Kidney (tissue), 13 donors: ENCODE measurements at regions not wholly inside any gene's neighbourhood (a gene's known extent, or its start where the extent isn't known, plus 50 kb on each side); places are given as distances from the start of the nearest gene placed in this dataset.

Source experiments
- DNase-seq, 5 donors: peaks; one replicate each; pipeline ENCODE4 v3.0.0-alpha.2; 2013 to 2020
- FAIRE-seq: peaks from 2 replicates; lab custom pipeline; 2012; peaks lifted over from hg19 to GRCh38; lab: Jason Lieb, UNC
- H3K27ac ChIP-seq, 2 donors: one replicate each; pipeline ENCODE4 v1.7.0; 2013; ENCODE audit warnings: low read depth in 2 of 2, low read length in 2 of 2, inconsistent platforms in 1 of 2
- H3K27me3 ChIP-seq: one replicate; pipeline ENCODE4 v1.7.1; 2013; ENCODE audit warnings: low read length, inconsistent platforms; ENCODE audit not compliant: control insufficient read depth, insufficient read depth
- H3K36me3 ChIP-seq, 3 donors: one replicate each; pipeline versions ENCODE4 v1.7.0 to v1.7.1; 2013; ENCODE audit warnings: low read length in 3 of 3, control low read depth in 1 of 3, inconsistent platforms in 1 of 3; ENCODE audit not compliant: insufficient read depth in 3 of 3, control insufficient read depth in 2 of 3
- H3K4me1 ChIP-seq, 3 donors: one replicate each; pipeline versions ENCODE4 v1.7.0 to v1.7.1; 2013; ENCODE audit warnings: low read length in 3 of 3, inconsistent platforms in 1 of 3, low read depth in 1 of 3; ENCODE audit not compliant: control insufficient read depth in 2 of 3, insufficient read depth in 2 of 3
- H3K4me3 ChIP-seq, 3 donors: one replicate each; pipeline versions ENCODE4 v1.7.0 to v1.8.1; 2013; ENCODE audit warnings: low read length in 3 of 3, control low read depth in 1 of 3, inconsistent platforms in 1 of 3
- H3K9ac ChIP-seq, 3 donors: one replicate each; pipeline versions ENCODE4 v1.7.0 to v1.7.1; 2013; ENCODE audit warnings: low read length in 3 of 3, control low read depth in 1 of 3, inconsistent platforms in 1 of 3
- H3K9me3 ChIP-seq, 3 donors: one replicate each; pipeline versions ENCODE4 v1.7.0 to v1.7.1; 2013; ENCODE audit warnings: low read length in 3 of 3, control low read depth in 1 of 3, inconsistent platforms in 1 of 3; ENCODE audit not compliant: control insufficient read depth in 2 of 3, insufficient read depth in 1 of 3
- intact Hi-C: fragments of 100-400 bp; cut with DNase I; formaldehyde crosslinking; loops from one replicate; pipeline ENCODE4 v1.11.1; 2022
- TF ChIP-seq, protein P1 (sequence below): IDR thresholded peaks from 3 replicates; pipeline ENCODE4 v1.5.1; 2012; ENCODE audit warnings: mild to moderate bottlenecking, moderate library complexity, borderline replicate concordance; ENCODE audit not compliant: insufficient read depth; ENCODE audit errors: extremely low read depth
- donor health status: control.
- donor health status: control.
- donor health status: control.
- donor health status: control.
- donor health status: control.
- donor health status: DM: yes; HTN: yes; CAD: no.
- donor health status: Normal renal cell carcinoma (clear cell type).

- Histone ChIP-seq H3K9me3 (no peaks in the 10 kb centered on the region), H3K4me1 (peaks cover 0 to 9% (median 4%) of the 10 kb centered on the region in 3 donors), H3K36me3 (no peaks in the 10 kb centered on the region), H3K4me3 (no peak overlapping the region), H3K27me3 (no peaks in the 10 kb centered on the region), H3K27ac (no peak overlapping the region), H3K9ac (no peak overlapping the region)
- intact Hi-C loops: no loop called here
- TF ChIP-seq, protein P1, sequence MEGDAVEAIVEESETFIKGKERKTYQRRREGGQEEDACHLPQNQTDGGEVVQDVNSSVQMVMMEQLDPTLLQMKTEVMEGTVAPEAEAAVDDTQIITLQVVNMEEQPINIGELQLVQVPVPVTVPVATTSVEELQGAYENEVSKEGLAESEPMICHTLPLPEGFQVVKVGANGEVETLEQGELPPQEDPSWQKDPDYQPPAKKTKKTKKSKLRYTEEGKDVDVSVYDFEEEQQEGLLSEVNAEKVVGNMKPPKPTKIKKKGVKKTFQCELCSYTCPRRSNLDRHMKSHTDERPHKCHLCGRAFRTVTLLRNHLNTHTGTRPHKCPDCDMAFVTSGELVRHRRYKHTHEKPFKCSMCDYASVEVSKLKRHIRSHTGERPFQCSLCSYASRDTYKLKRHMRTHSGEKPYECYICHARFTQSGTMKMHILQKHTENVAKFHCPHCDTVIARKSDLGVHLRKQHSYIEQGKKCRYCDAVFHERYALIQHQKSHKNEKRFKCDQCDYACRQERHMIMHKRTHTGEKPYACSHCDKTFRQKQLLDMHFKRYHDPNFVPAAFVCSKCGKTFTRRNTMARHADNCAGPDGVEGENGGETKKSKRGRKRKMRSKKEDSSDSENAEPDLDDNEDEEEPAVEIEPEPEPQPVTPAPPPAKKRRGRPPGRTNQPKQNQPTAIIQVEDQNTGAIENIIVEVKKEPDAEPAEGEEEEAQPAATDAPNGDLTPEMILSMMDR: no peak
- DNase-seq: peak; percentile 64 to 84 (median 73)
- no peak for FAIRE-seq
Measured at GRCh38 chr18:45540125-45540524, 75.2 kb upstream of the SLC14A2 start.

- Histone ChIP-seq H3K27ac (no peak overlapping the region), H3K9ac (no peak overlapping the region), H3K9me3 (no peaks in the 10 kb centered on the region), H3K4me3 (no peak overlapping the region), H3K27me3 (no peaks in the 10 kb centered on the region), H3K4me1 (peaks cover 0 to 9% (median 4%) of the 10 kb centered on the region in 3 donors), H3K36me3 (no peaks in the 10 kb centered on the region)
- TF ChIP-seq, protein P1: no peak
- DNase-seq (no peak), FAIRE-seq (no peak)
- intact Hi-C loops: no loop called here
Measured at GRCh38 chr18:45541421-45541820, 73.9 kb upstream of the SLC14A2 start.

- H3K4me1 ChIP-seq: peaks cover 0 to 9% (median 4%) of the 10 kb centered on the region in 3 donors
- TF ChIP-seq, protein P1: no peak
- FAIRE-seq (no peak), DNase-seq (no peak)
- no peak overlapping the region for H3K4me3 ChIP-seq
- H3K9me3 ChIP-seq: no peaks in the 10 kb centered on the region
- no peaks in the 10 kb centered on the region for H3K36me3 ChIP-seq
- intact Hi-C loops: no loop called here
- no peak overlapping the region for H3K27ac ChIP-seq
- no peaks in the 10 kb centered on the region for H3K27me3 ChIP-seq
- no peak overlapping the region for H3K9ac ChIP-seq
Measured at GRCh38 chr18:45542043-45542442, 73.2 kb upstream of the SLC14A2 start.

GRCh38 chr18:45547910-45548309, 67.4 kb upstream of the SLC14A2 start:
- intact Hi-C loops: no loop called here
- H3K36me3 ChIP-seq: no peaks in the 10 kb centered on the region
- FAIRE-seq (no peak), DNase-seq (no peak)
- H3K27me3 ChIP-seq: no peaks in the 10 kb centered on the region
- TF ChIP-seq, protein P1: no peak
- H3K9me3 ChIP-seq: no peaks in the 10 kb centered on the region
- no peak overlapping the region for H3K4me3 ChIP-seq
- no peaks in the 10 kb centered on the region for H3K4me1 ChIP-seq
- H3K27ac ChIP-seq: no peak overlapping the region
- H3K9ac ChIP-seq: no peak overlapping the region
